ENCODE measurements at regions not wholly inside any gene's neighbourhood (a gene's known extent, or its start where the extent isn't known, plus 50 kb on each side); places are given as distances from the start of the nearest gene placed in this dataset.

- TF ChIP-seq POLR2A (IDR thresholded peaks at IDR 0.05) (no peak), CTCF (IDR thresholded peaks at IDR 0.05) (no peak)
These were observed 411.1 kb downstream of the HDGFL1 start for GRCh38 chr6:22980446-22980845.

Measured in right lobe of liver (tissue), 4 donors.